A673 (cell line): ENCODE measurements at regions not wholly inside any gene's neighbourhood (a gene's known extent, or its start where the extent isn't known, plus 50 kb on each side); places are given as distances from the start of the nearest gene placed in this dataset.

Source experiments
- BruUV-seq: library from RNA; stranded (reverse); fragments of 400-500 nt; replicated peaks from 2 replicates; lab custom pipeline; 2021; lab: Mats Ljungman, UMichigan
- CTCF ChIA-PET: fragments of 300-600 bp; sonication (Branson Sonifier 250); formaldehyde crosslinking; loops from one replicate; lab custom pipeline; 2022; ENCODE audit warnings: antibody characterized with exemption; lab: Charles Lee
- POLR2A ChIA-PET: fragments of 300-600 bp; sonication (Branson Sonifier 250); formaldehyde crosslinking; loops from one replicate; lab custom pipeline; 2022; ENCODE audit warnings: antibody characterized with exemption; ENCODE audit not compliant: low non-redundant PET; lab: Charles Lee
- DNase-seq: peaks from one replicate; pipeline ENCODE4 v3.0.0-alpha.2; 2015; ENCODE audit warnings: low spot score
- H3K27ac ChIP-seq: fragments of 200-600 bp; sonication (generic); 2 replicates; pipeline ENCODE4 v1.5.1; 2016; ENCODE audit warnings: mixed run types, low read depth, mild to moderate bottlenecking, mixed read lengths, antibody characterized with exemption, low read length; ENCODE audit not compliant: poor library complexity, severe bottlenecking
- H3K27me3 ChIP-seq: fragments of 200-600 bp; sonication (generic); replicated peaks from 2 replicates; pipeline ENCODE4 v1.6.1; 2017; ENCODE audit warnings: mixed run types, low read depth, mild to moderate bottlenecking, mixed read lengths, antibody characterized with exemption, low read length; ENCODE audit not compliant: insufficient read depth, poor library complexity
- H3K36me3 ChIP-seq: fragments of 200-600 bp; sonication (generic); 2 replicates; pipeline ENCODE4 v1.6.1; 2016; ENCODE audit warnings: mixed run types, mild to moderate bottlenecking, mixed read lengths, antibody characterized with exemption, low read length; ENCODE audit not compliant: insufficient read depth, poor library complexity, severe bottlenecking
- H3K4me1 ChIP-seq: fragments of 200-600 bp; sonication (generic); 2 replicates; pipeline ENCODE4 v1.6.1; 2017; ENCODE audit warnings: mixed run types, mild to moderate bottlenecking, mixed read lengths, antibody characterized with exemption, low read length; ENCODE audit not compliant: insufficient read depth, poor library complexity, severe bottlenecking
- H3K4me3 ChIP-seq: fragments of 200-600 bp; sonication (generic); 2 replicates; pipeline ENCODE4 v1.5.1; 2016; ENCODE audit warnings: low read depth, mixed run types, mild to moderate bottlenecking, mixed read lengths, low read length; ENCODE audit not compliant: poor library complexity, severe bottlenecking
- H3K9me3 ChIP-seq: fragments of 200-600 bp; sonication (generic); 2 replicates; pipeline ENCODE4 v1.6.1; 2016; ENCODE audit warnings: mixed run types, low read depth, mild to moderate bottlenecking, mixed read lengths, antibody characterized with exemption, low read length; ENCODE audit not compliant: poor library complexity, severe bottlenecking
- CTCF ChIP-seq: fragments of 300-800, 200-600 bp; sonication (generic); conservative IDR thresholded peaks from 2 replicates; pipeline ENCODE4 v1.5.1; 2017; ENCODE audit warnings: low read depth, mild to moderate bottlenecking, antibody characterized with exemption, low read length, moderate library complexity, mixed read lengths
- EZH2 ChIP-seq: fragments of 200-600 bp; sonication (generic); IDR thresholded peaks from 2 replicates; pipeline ENCODE4 v1.6.1; 2017; ENCODE audit warnings: borderline replicate concordance, low read depth, mild to moderate bottlenecking, mixed read lengths, antibody characterized with exemption, low read length; ENCODE audit not compliant: poor library complexity, severe bottlenecking
- intact Hi-C: fragments of 100-400 bp; cut with micrococcal nuclease; formaldehyde crosslinking; loops from one replicate; pipeline ENCODE4 v1.10.0; 2022; ENCODE audit not compliant: unreplicated experiment

- ChIA-PET POLR2A (no interaction called here), CTCF (no interaction called here)
- H3K4me3 ChIP-seq: no peak overlapping the region
Measured at GRCh38 chr1:222046684-222047263, 304.9 kb upstream of the DUSP10 start.

GRCh38 chr1:222045786-222046185 is 303.9 kb upstream of the DUSP10 start:
- CTCF ChIA-PET: no interaction called here

More at GRCh38 chr1:222046684-222047263, 304.9 kb upstream of the DUSP10 start:
- Histone ChIP-seq H3K27ac (no peak overlapping the region), H3K27me3 (no peaks in the 10 kb centered on the region), H3K4me1 (no peaks in the 10 kb centered on the region), H3K36me3 (no peaks in the 10 kb centered on the region), H3K9me3 (no peaks in the 10 kb centered on the region)
- intact Hi-C loops: no loop called here
- no TSS peak for BruUV-seq
- DNase-seq: no peak
- TF ChIP-seq CTCF (no peak), EZH2 (no peak)

GRCh38 chr1:222045236-222045635 is 303.3 kb upstream of the DUSP10 start:
- intact Hi-C loops: no loop called here

More at GRCh38 chr1:222045786-222046185, 303.9 kb upstream of the DUSP10 start:
- TF ChIP-seq EZH2: no peak
- no peak for TF ChIP-seq CTCF
- H3K9me3 ChIP-seq: no peaks in the 10 kb centered on the region
- no peaks in the 10 kb centered on the region for H3K36me3 ChIP-seq
- no peaks in the 10 kb centered on the region for H3K27me3 ChIP-seq
- no peak overlapping the region for H3K4me3 ChIP-seq
- no peaks in the 10 kb centered on the region for H3K4me1 ChIP-seq
- POLR2A ChIA-PET: no interaction called here
- intact Hi-C loops: no loop called here
- BruUV-seq: no TSS peak
- H3K27ac ChIP-seq: no peak overlapping the region
- DNase-seq: no peak

More at GRCh38 chr1:222045236-222045635, 303.3 kb upstream of the DUSP10 start:
- BruUV-seq: no TSS peak
- no peak for DNase-seq
- ChIA-PET CTCF (no interaction called here), POLR2A (no interaction called here)
- Histone ChIP-seq H3K4me3 (no peak overlapping the region), H3K27ac (no peak overlapping the region), H3K9me3 (no peaks in the 10 kb centered on the region), H3K4me1 (no peaks in the 10 kb centered on the region), H3K36me3 (no peaks in the 10 kb centered on the region), H3K27me3 (no peaks in the 10 kb centered on the region)
- TF ChIP-seq CTCF (no peak), EZH2 (no peak)
